ENCODE measurements at regions not wholly inside any gene's neighbourhood (a gene's known extent, or its start where the extent isn't known, plus 50 kb on each side); places are given as distances from the start of the nearest gene placed in this dataset.

GRCh38 chr13:85334187-85334586 lies 465.0 kb downstream of the SLITRK6 start:
- no peak for TF ChIP-seq EZH2phosphoT487 (IDR thresholded peaks at IDR 0.05; ENCODE audit: borderline replicate concordance)
- Histone ChIP-seq H3K36me3 (ENCODE audit: insufficient read depth, low read length) (no peaks in the 10 kb centered on the region), H2AFZ (ENCODE audit: low read length) (no peak overlapping the region), H3K9ac (ENCODE audit: low read depth, low read length, poor library complexity, severe bottlenecking) (no peak overlapping the region), H3K9me3 (ENCODE audit: insufficient read depth, low read depth, low read length) (no peaks in the 10 kb centered on the region), H3K4me2 (ENCODE audit: low read depth, low read length, poor library complexity, severe bottlenecking) (no peak overlapping the region), H4K20me1 (ENCODE audit: insufficient read depth, low read length, poor library complexity, severe bottlenecking) (no peaks in the 10 kb centered on the region), H3F3A (ENCODE audit: low read depth) (no peaks in the 10 kb centered on the region), H3K79me2 (ENCODE audit: insufficient read depth, low read length) (no peaks in the 10 kb centered on the region), H3K27me3 (ENCODE audit: insufficient read depth, low read length, poor library complexity, severe bottlenecking) (no peaks in the 10 kb centered on the region), H3K4me3 (ENCODE audit: low read length, poor library complexity, severe bottlenecking) (no peak overlapping the region), H3K9me2 (replicated peaks; ENCODE audit: low read depth, low read length) (no peaks in the 10 kb centered on the region), H3K4me1 (ENCODE audit: insufficient read depth, low read length, poor library complexity, severe bottlenecking) (no peaks in the 10 kb centered on the region)

- Histone ChIP-seq H3K4me2 (ENCODE audit: low read depth, low read length, poor library complexity, severe bottlenecking) (no peak overlapping the region), H3K27me3 (ENCODE audit: insufficient read depth, low read length, poor library complexity, severe bottlenecking) (no peaks in the 10 kb centered on the region), H3K9ac (ENCODE audit: low read depth, low read length, poor library complexity, severe bottlenecking) (no peak overlapping the region), H3K36me3 (ENCODE audit: insufficient read depth, low read length) (no peaks in the 10 kb centered on the region), H3K4me1 (ENCODE audit: insufficient read depth, low read length, poor library complexity, severe bottlenecking) (no peaks in the 10 kb centered on the region), H4K20me1 (ENCODE audit: insufficient read depth, low read length, poor library complexity, severe bottlenecking) (no peaks in the 10 kb centered on the region), H3F3A (ENCODE audit: low read depth) (no peaks in the 10 kb centered on the region), H2AFZ (ENCODE audit: low read length) (no peak overlapping the region), H3K9me3 (ENCODE audit: insufficient read depth, low read depth, low read length) (no peaks in the 10 kb centered on the region), H3K4me3 (ENCODE audit: low read length, poor library complexity, severe bottlenecking) (no peak overlapping the region), H3K79me2 (ENCODE audit: insufficient read depth, low read length) (no peaks in the 10 kb centered on the region), H3K9me2 (replicated peaks; ENCODE audit: low read depth, low read length) (no peaks in the 10 kb centered on the region)
- TF ChIP-seq CTCF (conservative IDR thresholded peaks at IDR 0.05; ENCODE audit: low read length) (no peak), EZH2phosphoT487 (IDR thresholded peaks at IDR 0.05; ENCODE audit: borderline replicate concordance) (no peak)
Measured at GRCh38 chr13:85333506-85334020, 465.7 kb downstream of the SLITRK6 start.

- Histone ChIP-seq H3K4me3 (ENCODE audit: low read length, poor library complexity, severe bottlenecking) (no peak overlapping the region), H3K27me3 (ENCODE audit: insufficient read depth, low read length, poor library complexity, severe bottlenecking) (no peaks in the 10 kb centered on the region), H3K4me2 (ENCODE audit: low read depth, low read length, poor library complexity, severe bottlenecking) (no peak overlapping the region), H4K20me1 (ENCODE audit: insufficient read depth, low read length, poor library complexity, severe bottlenecking) (no peaks in the 10 kb centered on the region), H2AFZ (ENCODE audit: low read length) (no peak overlapping the region), H3F3A (ENCODE audit: low read depth) (no peaks in the 10 kb centered on the region), H3K9ac (ENCODE audit: low read depth, low read length, poor library complexity, severe bottlenecking) (no peak overlapping the region), H3K9me3 (ENCODE audit: insufficient read depth, low read depth, low read length) (no peaks in the 10 kb centered on the region), H3K79me2 (ENCODE audit: insufficient read depth, low read length) (no peaks in the 10 kb centered on the region), H3K36me3 (ENCODE audit: insufficient read depth, low read length) (no peaks in the 10 kb centered on the region), H3K9me2 (replicated peaks; ENCODE audit: low read depth, low read length) (no peaks in the 10 kb centered on the region), H3K4me1 (ENCODE audit: insufficient read depth, low read length, poor library complexity, severe bottlenecking) (no peaks in the 10 kb centered on the region)
- TF ChIP-seq CTCF (conservative IDR thresholded peaks at IDR 0.05; ENCODE audit: low read length): no peak
- TF ChIP-seq EZH2phosphoT487 (IDR thresholded peaks at IDR 0.05; ENCODE audit: borderline replicate concordance): no peak
Measured at GRCh38 chr13:85332615-85333014, 466.6 kb downstream of the SLITRK6 start.

DNA sequence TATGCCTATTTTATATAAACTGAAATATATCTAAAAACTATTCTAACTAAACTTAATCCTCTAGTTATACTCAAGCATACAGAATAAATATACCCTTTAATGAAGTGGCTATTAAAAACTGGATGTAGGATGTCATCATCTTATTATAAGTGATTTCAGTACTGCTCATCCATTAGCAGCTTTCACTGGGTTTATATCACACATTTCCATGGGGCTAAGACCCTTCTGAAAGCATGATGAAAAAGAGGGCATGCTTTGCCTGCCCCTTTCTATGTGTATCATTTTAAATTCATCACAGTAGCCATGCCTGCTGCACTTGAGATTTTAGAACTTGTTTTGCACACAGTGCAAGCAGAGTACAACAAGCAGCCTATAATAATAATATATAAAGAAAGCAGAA lies 477.5 kb downstream of the SLITRK6 start:
- Histone ChIP-seq H3K36me3 (ENCODE audit: insufficient read depth, low read length) (no peaks in the 10 kb centered on the region), H3K4me2 (ENCODE audit: low read depth, low read length, poor library complexity, severe bottlenecking) (no peak overlapping the region), H2AFZ (ENCODE audit: low read length) (0 out of 2 replicates have a peak overlapping the region, but pooled peaks have one; percentile 45), H3K79me2 (ENCODE audit: insufficient read depth, low read length) (no peaks in the 10 kb centered on the region), H3K4me1 (ENCODE audit: insufficient read depth, low read length, poor library complexity, severe bottlenecking) (no peaks in the 10 kb centered on the region), H3F3A (ENCODE audit: low read depth) (no peaks in the 10 kb centered on the region), H4K20me1 (ENCODE audit: insufficient read depth, low read length, poor library complexity, severe bottlenecking) (no peaks in the 10 kb centered on the region), H3K4me3 (ENCODE audit: low read length, poor library complexity, severe bottlenecking) (no peak overlapping the region), H3K9me3 (ENCODE audit: insufficient read depth, low read depth, low read length) (no peaks in the 10 kb centered on the region), H3K9ac (ENCODE audit: low read depth, low read length, poor library complexity, severe bottlenecking) (no peak overlapping the region), H3K9me2 (replicated peaks; ENCODE audit: low read depth, low read length) (no peaks in the 10 kb centered on the region), H3K27me3 (ENCODE audit: insufficient read depth, low read length, poor library complexity, severe bottlenecking) (no peaks in the 10 kb centered on the region)
- TF ChIP-seq EZH2phosphoT487 (IDR thresholded peaks at IDR 0.05; ENCODE audit: borderline replicate concordance) (no peak), CTCF (conservative IDR thresholded peaks at IDR 0.05; ENCODE audit: low read length) (no peak)
